Gastrocnemius medialis (tissue), 4 donors: ENCODE measurements at regions not wholly inside any gene's neighbourhood (a gene's known extent, or its start where the extent isn't known, plus 50 kb on each side); places are given as distances from the start of the nearest gene placed in this dataset.

Source experiments
- POLR2A ChIP-seq, 2 donors: fragments of 450-650 bp; IDR thresholded peaks; one replicate each; pipeline ENCODE4 v1.6.1; 2017; ENCODE audit warnings: antibody characterized with exemption in 2 of 2, mild to moderate bottlenecking in 2 of 2, moderate library complexity in 2 of 2
- TF ChIP-seq, protein P1 (sequence below), 5 experiments: fragments of 450-650 bp in 3 of 5; fragments of 200-600 bp in 2 of 5; sonication (generic) in 2 of 5; IDR thresholded peaks in 4 of 5; conservative IDR thresholded peaks in 1 of 5; 1 replicate in 4 of 5; 2 replicates in 1 of 5; pipeline ENCODE4 v1.5.1; 2016 to 2019; ENCODE audit warnings: antibody characterized with exemption in 5 of 5, mild to moderate bottlenecking in 3 of 5, moderate library complexity in 3 of 5

GRCh38 chr4:27716693-27717430 lies 856.2 kb downstream of the STIM2 start:
- TF ChIP-seq, protein P1, sequence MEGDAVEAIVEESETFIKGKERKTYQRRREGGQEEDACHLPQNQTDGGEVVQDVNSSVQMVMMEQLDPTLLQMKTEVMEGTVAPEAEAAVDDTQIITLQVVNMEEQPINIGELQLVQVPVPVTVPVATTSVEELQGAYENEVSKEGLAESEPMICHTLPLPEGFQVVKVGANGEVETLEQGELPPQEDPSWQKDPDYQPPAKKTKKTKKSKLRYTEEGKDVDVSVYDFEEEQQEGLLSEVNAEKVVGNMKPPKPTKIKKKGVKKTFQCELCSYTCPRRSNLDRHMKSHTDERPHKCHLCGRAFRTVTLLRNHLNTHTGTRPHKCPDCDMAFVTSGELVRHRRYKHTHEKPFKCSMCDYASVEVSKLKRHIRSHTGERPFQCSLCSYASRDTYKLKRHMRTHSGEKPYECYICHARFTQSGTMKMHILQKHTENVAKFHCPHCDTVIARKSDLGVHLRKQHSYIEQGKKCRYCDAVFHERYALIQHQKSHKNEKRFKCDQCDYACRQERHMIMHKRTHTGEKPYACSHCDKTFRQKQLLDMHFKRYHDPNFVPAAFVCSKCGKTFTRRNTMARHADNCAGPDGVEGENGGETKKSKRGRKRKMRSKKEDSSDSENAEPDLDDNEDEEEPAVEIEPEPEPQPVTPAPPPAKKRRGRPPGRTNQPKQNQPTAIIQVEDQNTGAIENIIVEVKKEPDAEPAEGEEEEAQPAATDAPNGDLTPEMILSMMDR (IDR thresholded peaks at IDR 0.05 in 4 of 5, conservative IDR thresholded peaks at IDR 0.05 in 1 of 5), result no peak
- TF ChIP-seq POLR2A (IDR thresholded peaks at IDR 0.05), result no peak
